Neural cell (in vitro differentiated cells): ENCODE measurements at regions not wholly inside any gene's neighbourhood (a gene's known extent, or its start where the extent isn't known, plus 50 kb on each side); places are given as distances from the start of the nearest gene placed in this dataset.

Experiments used
- EP300 ChIP-seq: fragments of 450-650 bp; conservative IDR thresholded peaks from 2 replicates; pipeline ENCODE4 v1.6.1; 2014; ENCODE audit warnings: antibody characterized with exemption, mild to moderate bottlenecking, moderate library complexity; ENCODE audit not compliant: poor library complexity, severe bottlenecking
- POLR2AphosphoS5 ChIP-seq: IDR thresholded peaks from 2 replicates; pipeline ENCODE4 v1.6.1; 2012
- RAD21 ChIP-seq: fragments of 450-650 bp; conservative IDR thresholded peaks from 2 replicates; pipeline ENCODE4 v1.6.1; 2014; ENCODE audit warnings: antibody characterized with exemption, mild to moderate bottlenecking, moderate library complexity
- TAF1 ChIP-seq: IDR thresholded peaks from 2 replicates; pipeline ENCODE4 v1.6.1; 2012; ENCODE audit warnings: low read depth
- TF ChIP-seq, protein P1 (sequence below): fragments of 450-650 bp; IDR thresholded peaks from 2 replicates; pipeline ENCODE4 v1.5.1; 2014; ENCODE audit warnings: antibody characterized with exemption, mild to moderate bottlenecking, moderate library complexity; ENCODE audit not compliant: poor library complexity, severe bottlenecking
- TF ChIP-seq, protein P2 (sequence below): IDR thresholded peaks from 2 replicates; pipeline ENCODE4 v1.6.1; 2012; ENCODE audit warnings: borderline replicate concordance

DNA sequence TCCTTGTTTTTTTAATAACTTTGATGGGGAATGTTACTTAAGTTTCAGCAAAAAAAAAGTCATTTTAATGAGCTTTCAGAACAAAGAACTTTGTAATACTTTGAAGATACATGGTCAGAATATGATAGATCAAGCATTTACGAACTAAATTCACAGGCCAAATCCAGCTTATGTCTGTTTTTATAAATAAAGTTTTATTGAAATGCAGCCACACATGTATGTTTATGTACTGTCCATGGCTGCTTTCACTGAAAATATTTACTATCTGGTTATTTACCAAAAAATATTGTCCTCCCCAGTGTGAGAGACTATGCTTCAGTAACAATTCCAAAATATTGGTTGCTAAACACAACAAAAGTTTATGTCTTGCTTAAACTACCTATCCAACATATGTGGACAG is 366.7 kb downstream of the PIK3R1 start:
- TF ChIP-seq EP300 = no peak
- TF ChIP-seq, protein P1, sequence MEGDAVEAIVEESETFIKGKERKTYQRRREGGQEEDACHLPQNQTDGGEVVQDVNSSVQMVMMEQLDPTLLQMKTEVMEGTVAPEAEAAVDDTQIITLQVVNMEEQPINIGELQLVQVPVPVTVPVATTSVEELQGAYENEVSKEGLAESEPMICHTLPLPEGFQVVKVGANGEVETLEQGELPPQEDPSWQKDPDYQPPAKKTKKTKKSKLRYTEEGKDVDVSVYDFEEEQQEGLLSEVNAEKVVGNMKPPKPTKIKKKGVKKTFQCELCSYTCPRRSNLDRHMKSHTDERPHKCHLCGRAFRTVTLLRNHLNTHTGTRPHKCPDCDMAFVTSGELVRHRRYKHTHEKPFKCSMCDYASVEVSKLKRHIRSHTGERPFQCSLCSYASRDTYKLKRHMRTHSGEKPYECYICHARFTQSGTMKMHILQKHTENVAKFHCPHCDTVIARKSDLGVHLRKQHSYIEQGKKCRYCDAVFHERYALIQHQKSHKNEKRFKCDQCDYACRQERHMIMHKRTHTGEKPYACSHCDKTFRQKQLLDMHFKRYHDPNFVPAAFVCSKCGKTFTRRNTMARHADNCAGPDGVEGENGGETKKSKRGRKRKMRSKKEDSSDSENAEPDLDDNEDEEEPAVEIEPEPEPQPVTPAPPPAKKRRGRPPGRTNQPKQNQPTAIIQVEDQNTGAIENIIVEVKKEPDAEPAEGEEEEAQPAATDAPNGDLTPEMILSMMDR = no peak
- TF ChIP-seq, protein P2, sequence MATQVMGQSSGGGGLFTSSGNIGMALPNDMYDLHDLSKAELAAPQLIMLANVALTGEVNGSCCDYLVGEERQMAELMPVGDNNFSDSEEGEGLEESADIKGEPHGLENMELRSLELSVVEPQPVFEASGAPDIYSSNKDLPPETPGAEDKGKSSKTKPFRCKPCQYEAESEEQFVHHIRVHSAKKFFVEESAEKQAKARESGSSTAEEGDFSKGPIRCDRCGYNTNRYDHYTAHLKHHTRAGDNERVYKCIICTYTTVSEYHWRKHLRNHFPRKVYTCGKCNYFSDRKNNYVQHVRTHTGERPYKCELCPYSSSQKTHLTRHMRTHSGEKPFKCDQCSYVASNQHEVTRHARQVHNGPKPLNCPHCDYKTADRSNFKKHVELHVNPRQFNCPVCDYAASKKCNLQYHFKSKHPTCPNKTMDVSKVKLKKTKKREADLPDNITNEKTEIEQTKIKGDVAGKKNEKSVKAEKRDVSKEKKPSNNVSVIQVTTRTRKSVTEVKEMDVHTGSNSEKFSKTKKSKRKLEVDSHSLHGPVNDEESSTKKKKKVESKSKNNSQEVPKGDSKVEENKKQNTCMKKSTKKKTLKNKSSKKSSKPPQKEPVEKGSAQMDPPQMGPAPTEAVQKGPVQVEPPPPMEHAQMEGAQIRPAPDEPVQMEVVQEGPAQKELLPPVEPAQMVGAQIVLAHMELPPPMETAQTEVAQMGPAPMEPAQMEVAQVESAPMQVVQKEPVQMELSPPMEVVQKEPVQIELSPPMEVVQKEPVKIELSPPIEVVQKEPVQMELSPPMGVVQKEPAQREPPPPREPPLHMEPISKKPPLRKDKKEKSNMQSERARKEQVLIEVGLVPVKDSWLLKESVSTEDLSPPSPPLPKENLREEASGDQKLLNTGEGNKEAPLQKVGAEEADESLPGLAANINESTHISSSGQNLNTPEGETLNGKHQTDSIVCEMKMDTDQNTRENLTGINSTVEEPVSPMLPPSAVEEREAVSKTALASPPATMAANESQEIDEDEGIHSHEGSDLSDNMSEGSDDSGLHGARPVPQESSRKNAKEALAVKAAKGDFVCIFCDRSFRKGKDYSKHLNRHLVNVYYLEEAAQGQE = no peak
- no peak for TF ChIP-seq TAF1
- no peak for TF ChIP-seq RAD21
- no peak for TF ChIP-seq POLR2AphosphoS5
